Fibroblast of skin of left biceps (primary cell): ENCODE measurements at regions not wholly inside any gene's neighbourhood (a gene's known extent, or its start where the extent isn't known, plus 50 kb on each side); places are given as distances from the start of the nearest gene placed in this dataset.
"Not testable (repeated sequence)": the region's sequence is repeated elsewhere in the genome, so short reads cannot be mapped to it uniquely, and the experiment has no call there.

ENCODE experiments used
- DNase-seq, 2 experiments: peaks; one replicate each; pipeline ENCODE4 v3.0.0-alpha.2; 2013; ENCODE audit warnings: low read depth in 2 of 2

GRCh38 chr6:121020656-121021055 lies 313.6 kb downstream of the TBC1D32 start:
- no peak for DNase-seq

- DNase-seq = no peak
Measured at GRCh38 chr6:121008553-121008952, 325.7 kb downstream of the TBC1D32 start.

- no peak for DNase-seq
Measured at GRCh38 chr6:121006024-121006423, 328.3 kb downstream of the TBC1D32 start.

GRCh38 chr6:121000381-121000780 lies 333.9 kb downstream of the TBC1D32 start:
- DNase-seq = no peak

GRCh38 chr6:120996340-120996739 lies 337.9 kb downstream of the TBC1D32 start:
- DNase-seq = no peak

GRCh38 chr6:120994573-120994967 lies 339.7 kb downstream of the TBC1D32 start:
- no peak for DNase-seq

GRCh38 chr6:120993929-120994572 lies 340.2 kb downstream of the TBC1D32 start:
- no peak for DNase-seq

- DNase-seq = no peak
Measured at GRCh38 chr6:120992257-120992656, 342.0 kb downstream of the TBC1D32 start.

- DNase-seq = no peak
Measured at GRCh38 chr6:120990866-120991265, 343.4 kb downstream of the TBC1D32 start.

- DNase-seq = no peak
Measured at GRCh38 chr6:120981835-120982234, 352.4 kb downstream of the TBC1D32 start.

- DNase-seq = no peak
Measured at GRCh38 chr6:120966321-120966720, 368.0 kb downstream of the TBC1D32 start.

- no peak for DNase-seq
Measured at GRCh38 chr6:120965814-120966213, 368.5 kb downstream of the TBC1D32 start.

GRCh38 chr6:120960761-120961160 lies 373.5 kb downstream of the TBC1D32 start:
- DNase-seq = no peak

GRCh38 chr6:120954111-120954510 lies 380.2 kb downstream of the TBC1D32 start:
- DNase-seq = no peak

GRCh38 chr6:120951258-120951657 lies 383.0 kb downstream of the TBC1D32 start:
- no peak for DNase-seq

GRCh38 chr6:120947111-120947510 lies 387.2 kb downstream of the TBC1D32 start:
- DNase-seq = no peak

- DNase-seq = no peak
Measured at GRCh38 chr6:120945905-120946594, 388.2 kb downstream of the TBC1D32 start.

- DNase-seq = no peak
Measured at GRCh38 chr6:120938876-120939472, 395.3 kb downstream of the TBC1D32 start.

- DNase-seq = no peak
Measured at GRCh38 chr6:120938164-120938875, 396.0 kb downstream of the TBC1D32 start.

GRCh38 chr6:120935908-120936307 lies 398.4 kb downstream of the TBC1D32 start:
- DNase-seq = no peak

- no peak for DNase-seq
Measured at GRCh38 chr6:120935016-120935415, 399.3 kb downstream of the TBC1D32 start.

- not testable (repeated sequence) for DNase-seq
Measured at GRCh38 chr6:120931520-120932180, 402.6 kb downstream of the TBC1D32 start.
